NCI-H748 (cell line): ENCODE measurements at regions not wholly inside any gene's neighbourhood (a gene's known extent, or its start where the extent isn't known, plus 50 kb on each side); places are given as distances from the start of the nearest gene placed in this dataset.
"Not testable (repeated sequence)": the region's sequence is repeated elsewhere in the genome, so short reads cannot be mapped to it uniquely, and the experiment has no call there.

ENCODE experiments used
- DNase-seq: peaks from one replicate; lab custom pipeline; 2025; ENCODE audit not compliant: unreplicated experiment; lab: John Stamatoyannopoulos, UW

DNA sequence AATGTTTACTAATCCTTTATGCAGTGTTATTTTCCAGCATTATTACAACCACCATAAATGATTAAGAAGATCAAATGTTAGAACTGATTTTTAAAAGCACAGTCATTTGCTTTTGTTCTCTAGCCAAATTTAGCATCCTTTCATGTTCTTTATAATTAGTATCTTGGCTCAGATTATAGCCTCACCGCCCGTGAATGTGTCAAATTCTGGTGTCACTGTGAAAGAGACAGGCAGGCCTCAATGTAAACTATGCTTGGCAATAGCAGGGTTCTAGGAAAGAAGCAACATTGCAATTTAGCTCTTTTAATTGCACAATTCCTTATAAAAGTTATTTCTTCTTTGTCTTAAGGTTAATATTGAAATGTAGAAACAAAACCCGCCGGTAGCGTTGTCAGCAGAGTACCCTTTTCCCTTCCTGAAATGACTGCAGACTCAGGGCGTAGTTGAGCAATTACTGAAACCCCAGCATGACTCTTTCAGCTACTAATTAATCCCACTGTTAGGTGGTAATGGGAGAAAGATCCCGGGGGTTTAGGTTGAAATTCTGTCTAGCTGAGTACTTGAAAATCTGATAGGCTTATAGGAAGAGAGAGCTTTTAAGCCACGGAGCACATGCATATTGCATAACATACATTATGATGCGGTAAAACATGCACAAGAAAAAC, 1600.5 kb upstream of the SEL1L start:
- DNase-seq: peak; percentile 28

DNA sequence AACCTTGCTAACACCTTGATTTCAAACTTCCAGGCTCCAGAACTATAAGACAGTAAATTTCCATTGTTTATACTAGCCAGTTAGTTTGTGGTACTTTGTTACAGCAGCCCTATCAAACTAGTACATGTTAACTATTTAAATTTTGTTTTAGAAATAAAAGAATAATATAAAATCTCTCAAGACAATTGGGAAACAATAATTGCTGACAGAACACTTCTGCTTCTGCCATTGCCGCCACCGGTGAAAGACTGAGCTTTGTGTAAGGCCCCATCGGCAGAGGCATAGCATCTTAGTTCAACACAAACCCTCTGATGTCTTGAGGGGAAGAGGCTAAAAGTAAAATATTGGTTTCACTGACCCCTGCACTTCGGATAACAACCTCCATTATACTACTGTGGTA, 1607.1 kb upstream of the SEL1L start:
- DNase-seq: no peak

DNA sequence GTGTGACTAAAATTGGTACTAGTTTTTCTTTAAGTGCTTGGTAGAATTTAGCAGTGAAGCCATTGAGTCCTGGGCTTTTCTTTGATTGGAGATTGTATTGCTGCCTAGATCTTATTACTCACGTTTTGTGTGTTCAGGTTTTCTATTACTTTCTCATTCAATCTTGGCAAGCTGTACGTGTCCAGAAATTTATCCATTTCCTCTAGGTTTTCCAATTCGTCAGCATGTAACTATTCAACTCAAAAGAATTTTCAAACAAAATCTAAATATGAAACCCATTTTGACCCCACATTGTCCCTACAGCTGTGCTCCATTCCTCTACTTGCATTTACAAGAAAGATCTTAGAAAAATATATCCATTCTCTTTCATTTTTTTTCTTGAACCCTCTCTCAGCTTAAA, 1613.4 kb upstream of the SEL1L start:
- no peak for DNase-seq

DNA sequence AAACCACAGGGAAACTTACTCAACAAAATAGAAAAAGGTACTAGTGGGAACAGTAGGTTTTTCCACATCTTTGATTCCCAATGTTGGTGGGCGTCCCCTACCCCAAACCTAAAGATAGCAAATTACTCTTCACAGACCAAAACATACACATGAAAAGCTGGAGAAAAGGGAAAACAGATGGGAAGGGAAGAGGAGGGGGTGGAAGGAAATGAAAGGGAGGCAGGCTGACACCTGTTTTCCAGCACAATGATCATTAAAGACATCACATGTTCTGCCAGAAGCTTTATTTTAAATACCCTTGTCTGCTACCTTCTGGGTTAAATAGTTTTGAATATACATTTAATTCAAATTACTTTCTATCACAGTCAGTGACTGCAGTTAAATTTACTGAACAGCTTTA, 1617.9 kb upstream of the SEL1L start:
- no peak for DNase-seq

DNA sequence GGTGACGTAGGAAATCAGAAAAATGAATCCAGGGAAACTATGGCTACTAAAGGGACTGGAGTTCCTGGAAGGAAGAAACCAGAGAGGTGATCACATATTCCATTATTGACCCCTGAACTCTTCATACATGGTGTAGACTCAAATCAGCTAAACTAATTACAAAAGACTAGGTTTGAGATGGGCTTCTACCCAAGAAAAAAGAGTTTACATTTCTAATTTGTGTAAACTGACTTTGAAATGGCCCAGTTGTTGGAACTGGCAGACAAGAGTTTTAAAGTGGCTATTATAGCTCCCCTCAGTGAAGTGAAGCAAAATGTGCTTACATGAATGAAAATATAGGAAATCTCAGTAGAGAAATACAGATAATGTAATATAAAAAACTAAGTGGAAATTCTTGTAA, 1619.4 kb upstream of the SEL1L start:
- no peak for DNase-seq

DNA sequence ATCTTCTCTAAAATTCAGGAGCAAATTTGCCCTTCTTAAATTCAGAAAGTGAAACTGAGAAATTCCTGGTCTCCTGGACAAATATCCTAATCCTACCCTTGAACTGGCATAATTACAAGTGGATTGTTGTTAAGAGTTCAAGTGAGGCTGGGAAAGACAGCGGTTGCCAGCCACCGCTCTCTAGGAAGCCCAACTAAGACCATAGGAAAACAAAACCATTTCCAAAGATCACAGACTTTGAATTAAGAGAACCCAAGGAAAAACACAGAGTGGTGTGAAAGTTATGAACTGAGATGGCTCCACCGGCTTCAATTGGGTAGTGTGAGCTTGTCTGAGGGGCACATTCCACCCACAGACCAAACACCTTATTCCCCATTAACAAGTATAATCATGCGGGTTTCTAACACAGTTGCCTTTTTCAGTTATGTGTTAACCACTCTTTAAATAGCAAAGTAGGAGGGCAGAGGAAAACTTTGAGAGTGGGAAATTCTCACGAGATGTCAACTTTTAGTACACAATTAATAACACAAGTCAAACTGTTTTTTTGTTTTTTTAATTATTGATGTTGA, 1628.8 kb upstream of the SEL1L start:
- no peak for DNase-seq

DNA sequence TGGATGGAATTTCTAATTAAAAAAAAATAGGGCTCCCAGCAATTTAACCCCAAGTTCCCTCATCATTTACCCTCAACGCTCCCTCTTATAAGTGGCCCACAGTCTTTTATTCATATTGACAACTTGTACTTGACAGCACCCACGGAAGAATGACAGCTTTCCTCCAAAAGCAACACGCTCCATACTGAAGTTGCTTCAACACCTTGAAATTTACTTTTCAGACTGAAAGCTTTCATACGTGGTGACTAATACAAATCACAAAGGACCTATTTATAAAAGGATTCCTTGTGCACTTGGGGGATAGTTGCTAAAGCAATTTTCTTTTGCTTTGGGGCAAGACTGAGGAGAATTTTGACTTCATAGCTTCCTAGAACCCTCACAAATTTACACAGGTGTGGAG, 1629.4 kb upstream of the SEL1L start:
- DNase-seq: no peak

DNA sequence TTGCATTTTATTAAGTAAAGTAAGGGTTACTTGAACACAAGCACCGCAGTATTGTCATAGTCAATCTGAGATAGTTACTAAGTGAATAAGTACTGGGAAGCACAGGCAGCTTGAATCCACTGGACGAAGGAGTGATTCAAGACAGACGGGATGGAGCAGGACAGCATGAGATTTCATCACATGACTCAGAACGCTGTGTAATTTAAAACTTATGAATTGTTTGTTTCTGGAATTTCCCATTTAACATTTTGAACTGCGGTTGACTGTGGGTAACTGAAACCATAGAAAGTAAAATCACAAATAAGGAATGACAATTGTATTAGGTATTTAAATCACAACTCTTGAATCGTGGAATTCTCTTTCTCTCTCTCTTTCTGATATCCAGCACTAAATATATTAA, 1630.4 kb upstream of the SEL1L start:
- no peak for DNase-seq

DNA sequence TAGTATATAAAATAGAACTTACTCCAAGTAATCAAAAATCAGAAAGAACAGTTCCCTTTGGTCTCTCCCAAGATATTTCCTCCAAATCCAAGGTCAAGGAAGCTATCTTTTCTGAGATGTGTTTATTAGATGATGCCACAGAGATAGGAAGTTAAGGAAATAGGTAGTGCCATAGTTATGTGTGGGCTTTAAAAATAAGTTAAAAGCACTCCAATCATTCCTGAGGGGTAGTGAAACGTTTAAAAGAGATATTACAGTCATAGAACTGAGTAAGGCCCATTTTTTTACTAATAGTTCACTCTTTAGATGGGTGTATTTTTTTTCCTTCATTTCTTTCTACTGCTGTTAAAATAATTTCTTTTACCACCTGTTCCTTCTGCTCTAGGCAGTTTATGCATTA, 1630.9 kb upstream of the SEL1L start:
- DNase-seq: no peak

DNA sequence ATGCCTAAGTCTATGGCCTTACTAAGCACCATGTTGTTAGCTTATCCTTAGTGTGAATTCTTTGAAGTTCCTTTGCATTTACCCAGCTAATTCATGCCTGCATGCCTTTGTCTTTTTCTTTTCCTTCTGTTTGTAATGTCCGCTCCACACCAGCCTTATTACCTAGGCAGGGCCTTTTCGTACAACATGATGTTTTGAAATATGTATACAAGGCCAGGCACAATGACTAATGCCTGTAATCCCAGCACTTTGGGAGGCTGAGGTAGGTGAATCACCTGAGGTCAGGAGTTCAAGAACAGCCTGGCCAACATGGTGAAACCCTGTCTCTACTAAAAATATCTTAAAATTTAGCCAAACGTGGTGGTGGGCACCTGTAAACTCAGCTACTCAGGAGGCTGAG, 1636.5 kb upstream of the SEL1L start:
- DNase-seq: no peak

DNA sequence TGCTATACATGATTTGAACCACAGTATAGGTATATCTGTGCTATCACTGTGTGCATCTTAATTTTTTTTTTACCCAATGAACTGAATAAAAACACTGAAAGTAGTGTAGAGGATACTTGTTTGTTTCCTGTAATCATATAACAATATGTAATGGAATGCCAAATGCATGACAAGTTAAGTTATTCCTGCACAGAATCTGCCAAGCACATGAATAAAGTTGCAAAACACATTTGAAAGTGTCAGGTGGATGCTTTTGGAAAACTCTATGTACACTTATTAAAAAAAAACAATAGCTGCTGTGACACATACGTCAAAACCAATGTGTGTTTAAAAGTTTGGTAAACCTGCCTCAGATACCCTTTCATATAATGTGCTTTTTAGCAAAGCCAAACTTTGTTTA, 1638.1 kb upstream of the SEL1L start:
- no peak for DNase-seq

DNA sequence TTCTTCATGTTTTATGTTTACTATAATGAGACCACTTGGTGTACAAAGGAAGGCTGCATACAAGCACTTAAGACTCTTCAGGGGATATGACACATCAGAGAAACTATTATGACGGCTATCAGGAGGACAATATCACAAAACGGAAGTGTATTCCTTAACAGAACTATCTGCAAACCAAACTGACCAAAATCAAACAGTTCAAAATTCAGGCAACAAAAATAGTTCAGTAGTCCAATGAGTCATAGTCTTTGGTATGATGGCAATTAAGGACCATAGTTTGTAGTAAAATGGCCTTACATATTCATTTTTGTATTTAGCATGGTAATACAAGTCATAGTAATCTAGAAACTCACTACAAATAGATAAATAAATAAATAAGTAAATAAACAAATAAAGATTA, 1638.7 kb upstream of the SEL1L start:
- DNase-seq: no peak

DNA sequence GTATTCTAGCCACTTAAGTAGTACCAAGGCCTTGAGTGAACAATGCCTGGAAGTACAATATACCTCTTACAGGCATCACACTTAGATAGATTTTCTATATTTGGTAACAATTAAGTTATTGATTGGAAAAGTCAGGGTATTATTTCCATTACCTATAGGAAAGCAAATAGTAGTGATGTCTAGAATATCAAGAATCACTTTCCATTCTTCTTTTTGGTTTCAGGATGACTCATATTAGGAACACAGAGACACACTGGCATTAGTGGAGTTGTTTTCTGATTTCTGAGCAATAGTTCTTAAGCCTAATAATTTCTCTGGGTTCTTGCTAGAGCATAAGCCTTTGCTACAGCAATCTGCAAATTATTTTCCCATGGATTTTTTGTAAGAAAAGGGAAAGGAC, 1640.0 kb upstream of the SEL1L start:
- DNase-seq: no peak

DNA sequence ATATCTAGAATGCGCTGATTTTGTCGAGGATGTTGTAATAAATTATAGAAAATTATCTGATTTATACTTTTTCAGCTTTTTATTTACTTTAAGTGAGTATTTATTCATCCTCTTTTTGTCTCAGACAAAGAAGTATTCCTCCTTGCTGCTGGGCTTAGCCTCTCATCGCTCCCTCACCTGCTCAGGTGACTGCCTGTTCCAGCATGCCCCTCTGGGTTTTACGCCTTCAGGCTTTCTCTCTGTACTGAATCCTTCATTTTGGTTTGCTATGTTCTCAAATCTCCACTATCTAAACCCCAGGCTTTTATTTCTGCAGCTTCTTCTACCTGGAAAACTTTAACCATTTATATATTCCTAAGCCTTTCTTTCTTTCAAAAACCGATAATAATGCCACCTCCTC, 1650.9 kb upstream of the SEL1L start:
- peak; percentile 43 for DNase-seq

DNA sequence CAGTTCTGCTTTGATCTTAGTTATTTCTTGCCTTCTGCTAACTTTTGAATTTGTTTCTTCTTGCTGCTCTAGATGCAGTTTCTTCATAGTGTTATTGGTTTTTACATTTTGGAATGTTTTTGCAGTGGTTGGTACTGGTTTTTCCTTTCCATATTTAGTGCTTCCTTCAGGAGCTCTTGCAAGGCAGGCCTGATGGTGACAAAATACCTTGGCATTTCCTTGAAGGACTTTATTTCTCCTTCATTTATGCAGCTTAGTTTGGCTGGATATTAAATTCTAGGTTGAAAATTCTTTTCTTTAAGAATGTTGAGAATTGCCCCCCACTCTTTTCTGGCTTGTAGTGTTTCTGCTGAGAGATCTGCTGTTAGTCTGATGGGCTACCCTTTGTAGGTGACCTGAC, 1654.7 kb upstream of the SEL1L start:
- DNase-seq: not testable (repeated sequence)

DNA sequence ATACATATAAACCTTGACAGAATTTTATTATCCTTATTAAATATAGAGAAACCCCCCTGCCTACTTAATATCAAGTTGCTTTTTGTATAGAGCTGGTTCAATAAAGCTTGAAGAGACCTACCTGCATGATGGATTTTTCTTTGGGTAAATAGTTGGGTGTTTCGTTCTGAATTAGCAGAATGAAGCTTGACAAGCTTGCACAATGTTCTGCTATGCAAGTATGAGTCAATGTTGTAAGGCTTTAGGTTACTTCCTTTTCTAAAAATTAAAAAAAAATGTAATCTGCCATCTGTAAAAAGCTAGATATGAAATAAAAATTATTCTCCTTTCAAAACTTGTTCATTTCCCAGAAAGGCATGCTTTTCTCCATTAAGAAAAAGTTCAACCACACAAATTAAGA, 1662.6 kb upstream of the SEL1L start:
- DNase-seq: no peak

DNA sequence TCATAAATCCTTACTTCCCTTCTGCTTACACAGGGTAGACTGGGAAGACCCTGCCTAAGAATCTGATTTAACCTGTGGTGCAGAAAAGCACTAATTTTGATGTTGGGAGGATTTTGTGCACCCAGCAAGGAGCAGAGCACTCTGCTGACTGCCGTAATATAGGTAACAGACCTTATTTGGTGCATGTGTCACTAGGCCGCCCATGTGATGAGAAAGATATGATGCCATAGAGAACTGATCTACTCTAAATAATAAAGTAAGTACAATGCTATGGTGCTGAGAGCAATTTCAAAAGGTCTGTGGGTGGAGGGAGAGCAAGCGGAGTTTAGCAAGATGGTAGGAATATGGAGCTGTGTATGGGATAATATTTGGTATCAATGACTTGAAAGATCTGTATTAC, 1663.6 kb upstream of the SEL1L start:
- DNase-seq: no peak

DNA sequence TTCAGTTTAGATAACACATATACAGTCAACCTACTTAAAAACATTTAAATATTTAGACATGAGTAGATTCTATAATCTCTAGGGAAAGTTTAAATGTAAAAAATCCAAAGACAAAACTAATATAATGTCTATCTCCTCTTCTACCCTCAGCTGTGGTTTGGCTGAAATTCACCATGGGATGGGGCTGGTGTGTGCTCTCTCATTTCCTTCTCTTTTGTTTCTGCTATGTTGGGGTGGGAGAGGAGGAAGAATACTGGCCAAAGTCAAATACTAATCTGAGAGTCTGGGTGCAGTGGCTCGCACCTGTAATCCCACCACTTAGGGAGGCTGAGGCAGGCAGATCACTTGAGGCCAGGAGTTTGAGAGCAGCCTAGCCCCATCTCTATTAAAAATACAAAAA, 1673.9 kb upstream of the SEL1L start:
- DNase-seq: no peak

DNA sequence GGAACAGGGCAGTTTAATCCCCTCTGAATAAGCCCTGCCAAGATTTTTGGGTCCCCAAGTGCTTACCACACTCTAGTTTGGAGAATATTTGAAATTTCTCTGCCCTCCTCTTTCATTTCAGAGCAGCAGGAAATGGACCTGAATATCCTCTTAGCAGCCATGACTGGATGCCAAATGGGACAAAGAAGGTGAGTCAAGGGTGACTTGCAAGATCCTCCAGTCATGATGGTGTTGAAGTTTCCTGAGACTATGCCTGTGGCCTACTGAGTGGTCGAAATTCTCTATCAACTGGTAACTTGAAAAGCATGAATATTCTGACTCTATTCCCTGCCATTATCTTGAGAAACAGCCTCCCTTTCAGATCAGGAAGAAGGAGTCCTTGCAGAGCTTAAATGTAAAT, 1674.7 kb upstream of the SEL1L start:
- no peak for DNase-seq

DNA sequence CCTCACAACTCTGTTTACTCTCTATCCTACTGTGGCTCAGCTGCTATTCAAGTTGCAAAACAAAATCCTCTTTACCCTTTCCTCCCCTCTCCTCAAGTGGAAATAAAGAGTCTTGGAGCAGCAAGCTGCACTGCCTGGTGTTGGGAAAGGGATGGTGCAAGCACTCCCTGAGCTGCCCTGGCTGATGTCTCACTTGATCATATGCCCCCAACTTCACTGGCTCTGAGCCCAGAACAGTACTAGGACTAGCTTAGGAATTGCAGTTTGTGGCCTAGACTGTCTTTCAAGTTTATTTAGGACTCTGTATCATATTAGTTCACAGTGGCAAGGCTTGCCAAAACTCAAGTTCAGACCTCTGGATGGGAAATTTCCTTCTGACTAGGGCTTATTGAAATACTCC, 1683.8 kb upstream of the SEL1L start:
- no peak for DNase-seq

DNA sequence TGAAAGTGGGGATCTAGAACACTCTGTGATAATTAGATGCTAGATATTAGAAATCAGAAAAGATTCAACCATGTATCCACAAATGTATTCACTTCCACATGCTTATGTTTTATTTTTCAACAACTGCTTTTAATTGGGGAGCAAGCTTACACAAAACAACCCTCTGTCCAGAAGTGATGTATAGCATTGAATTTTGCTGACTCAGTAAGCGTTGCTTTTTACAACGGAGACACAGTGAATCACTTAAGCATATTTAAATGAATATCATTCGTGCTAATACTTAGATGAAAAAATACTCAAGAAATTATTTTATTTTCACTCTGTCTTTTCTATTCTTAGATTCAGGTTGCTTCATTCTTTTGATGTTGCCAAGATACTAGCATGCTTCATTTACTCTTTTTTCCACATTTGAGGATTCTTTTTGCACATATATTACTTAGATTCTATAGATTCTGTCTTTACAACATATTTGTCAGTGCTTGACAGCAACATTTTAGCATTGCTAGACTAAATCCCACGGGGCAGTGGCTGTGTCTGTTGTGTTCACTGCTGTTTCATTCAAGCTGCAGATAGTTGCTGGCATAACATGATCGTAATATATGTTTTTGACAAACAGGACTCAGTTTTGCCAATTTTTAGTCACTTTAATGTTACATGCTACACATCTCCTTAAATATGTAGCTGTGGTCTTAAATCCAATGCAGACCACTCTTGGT, 1714.4 kb upstream of the SEL1L start:
- no peak for DNase-seq

DNA sequence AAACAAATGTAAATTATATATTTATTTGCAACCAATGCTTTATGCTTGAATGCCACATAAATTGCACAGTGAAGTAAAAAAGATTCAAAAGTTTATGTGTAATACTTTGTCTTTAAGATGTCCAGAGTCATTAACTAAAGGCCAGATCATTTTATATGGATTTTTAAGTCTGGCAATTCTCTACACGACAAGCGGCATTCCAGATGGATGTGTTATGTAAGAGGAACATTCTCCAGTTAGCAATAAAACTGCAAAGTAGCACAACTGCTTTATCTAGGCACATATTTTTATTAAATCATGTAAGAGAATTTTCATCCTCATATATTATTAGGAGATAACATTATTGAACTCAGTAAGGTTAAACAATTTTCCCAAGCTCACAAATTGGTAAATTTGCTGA, 1717.7 kb upstream of the SEL1L start:
- no peak for DNase-seq

DNA sequence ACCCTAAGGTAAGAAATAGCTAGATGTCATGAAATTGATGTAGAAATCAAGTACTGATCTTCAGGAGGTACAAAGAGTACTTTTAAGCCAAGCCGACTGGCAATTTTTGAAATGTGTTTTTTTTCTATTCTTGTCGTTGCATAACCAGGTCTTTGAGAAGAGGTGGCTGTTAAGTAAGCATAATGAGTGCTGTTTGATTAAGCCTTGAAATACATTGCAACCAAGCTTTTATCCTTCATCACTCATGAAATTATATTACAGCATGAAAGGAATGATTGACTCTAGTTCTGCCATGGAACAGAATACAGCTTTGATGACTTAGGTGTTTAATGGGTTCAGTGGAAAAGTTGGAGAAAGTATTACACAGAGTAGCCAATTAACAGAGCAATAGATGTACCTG, 1720.2 kb upstream of the SEL1L start:
- DNase-seq: no peak
